Heart left ventricle (tissue), 13 donors: ENCODE measurements at regions not wholly inside any gene's neighbourhood (a gene's known extent, or its start where the extent isn't known, plus 50 kb on each side); places are given as distances from the start of the nearest gene placed in this dataset.

Experiments used
- POLR2A ChIP-seq, 2 donors: fragments of 450-650 bp; IDR thresholded peaks; one replicate each; pipeline ENCODE4 v1.6.1; 2017; ENCODE audit warnings: antibody characterized with exemption in 2 of 2, mild to moderate bottlenecking in 2 of 2, moderate library complexity in 2 of 2
- TF ChIP-seq, protein P1 (sequence below), 12 donors: fragments of 200-600 bp; sonication (generic) in 4 of 12; IDR thresholded peaks; one replicate each; pipeline versions ENCODE4 v1.5.0 to v1.8.0; 2018 to 2022; ENCODE audit warnings: antibody characterized with exemption in 12 of 12, mild to moderate bottlenecking in 5 of 12
- donor health status: ischemic (EF 13 %, LVEDD 7.1; RV severe dilation, severe dysfunction).
- donor health status: DM: no; HTN: yes; CAD: no.
- donor health status: DM: no; HTN: no; CAD: no.
- donor health status: ischemic (EF 25% LVEDD 6.9; RV normal size, moderate dysfunction).
- donor health status: ischemic (EF 25% LVEDD 5.7; RV mildly dilated, moderate dysfunction).
- donor health status: ischemic (EF 35%, LVEDD 5.7; RV mildly dilated, moderate dysfunction).
- donor health status: nonischemic (EF 11% LVEDD 7.7; RV severe dilation, severe dysfunction).
- donor health status: DM: yes; HTN: yes; CAD: no.
- donor health status: PGD.
- donor health status: ischemic (EF 29% LVEDD 5.4; RV normal size, mild dysfunction).
- donor health status: nonischemic (EF 23%, LVEDD 6.1; RV moderate dilation, normal function).

DNA sequence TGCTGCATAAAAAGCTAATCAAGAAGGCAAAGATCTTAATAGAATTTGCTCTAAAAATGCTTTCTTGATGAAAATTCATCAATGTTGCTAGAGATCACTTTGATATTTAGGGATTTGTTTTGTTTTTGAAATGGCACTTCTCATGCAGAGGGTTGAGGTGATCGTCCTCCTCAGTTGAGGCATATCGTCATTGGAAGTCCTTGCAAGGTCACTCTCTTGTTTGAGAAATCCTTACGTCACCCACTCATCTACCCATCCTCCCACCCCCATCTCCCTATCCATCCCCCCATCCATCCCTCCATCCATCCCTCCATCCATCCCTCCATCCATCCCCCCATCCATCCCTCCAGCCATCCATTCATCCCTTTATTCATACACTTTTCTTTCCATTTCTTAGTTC, 133.7 kb downstream of the THNSL2 start:
- TF ChIP-seq, protein P1, sequence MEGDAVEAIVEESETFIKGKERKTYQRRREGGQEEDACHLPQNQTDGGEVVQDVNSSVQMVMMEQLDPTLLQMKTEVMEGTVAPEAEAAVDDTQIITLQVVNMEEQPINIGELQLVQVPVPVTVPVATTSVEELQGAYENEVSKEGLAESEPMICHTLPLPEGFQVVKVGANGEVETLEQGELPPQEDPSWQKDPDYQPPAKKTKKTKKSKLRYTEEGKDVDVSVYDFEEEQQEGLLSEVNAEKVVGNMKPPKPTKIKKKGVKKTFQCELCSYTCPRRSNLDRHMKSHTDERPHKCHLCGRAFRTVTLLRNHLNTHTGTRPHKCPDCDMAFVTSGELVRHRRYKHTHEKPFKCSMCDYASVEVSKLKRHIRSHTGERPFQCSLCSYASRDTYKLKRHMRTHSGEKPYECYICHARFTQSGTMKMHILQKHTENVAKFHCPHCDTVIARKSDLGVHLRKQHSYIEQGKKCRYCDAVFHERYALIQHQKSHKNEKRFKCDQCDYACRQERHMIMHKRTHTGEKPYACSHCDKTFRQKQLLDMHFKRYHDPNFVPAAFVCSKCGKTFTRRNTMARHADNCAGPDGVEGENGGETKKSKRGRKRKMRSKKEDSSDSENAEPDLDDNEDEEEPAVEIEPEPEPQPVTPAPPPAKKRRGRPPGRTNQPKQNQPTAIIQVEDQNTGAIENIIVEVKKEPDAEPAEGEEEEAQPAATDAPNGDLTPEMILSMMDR (IDR thresholded peaks at IDR 0.05): no peak
- TF ChIP-seq POLR2A (IDR thresholded peaks at IDR 0.05): no peak
